ENCODE measurements at regions not wholly inside any gene's neighbourhood (a gene's known extent, or its start where the extent isn't known, plus 50 kb on each side); places are given as distances from the start of the nearest gene placed in this dataset.

DNA sequence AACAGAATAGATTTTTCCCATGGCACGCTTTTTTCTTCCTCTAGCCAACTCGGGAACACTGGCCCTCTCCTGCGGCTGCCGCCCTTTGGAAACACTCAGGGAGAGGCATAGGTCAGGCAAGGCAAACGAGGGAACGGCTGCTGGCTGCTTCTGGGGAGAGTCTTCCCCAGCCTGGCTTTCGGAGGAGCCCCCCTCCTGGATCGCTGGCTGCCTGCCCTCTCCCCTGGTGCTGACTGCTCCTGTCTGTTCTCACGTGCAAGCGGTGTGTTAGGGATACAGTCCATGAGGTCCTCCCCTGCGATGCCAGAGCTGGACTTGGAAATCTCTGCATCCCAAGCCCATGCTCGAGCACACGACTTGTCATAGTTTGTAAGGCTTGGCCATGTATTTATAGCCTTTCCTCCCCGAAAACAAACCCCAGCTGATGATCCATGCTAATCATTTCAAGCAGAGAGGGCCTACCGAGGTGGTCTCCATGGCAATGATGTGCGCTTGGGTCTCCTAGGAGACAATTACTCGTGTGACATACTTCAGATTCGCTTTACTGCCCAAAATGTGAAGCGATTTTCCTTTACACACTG is 315.6 kb upstream of the ATP10A start:
- DNase-seq = no peak

GRCh38 chr15:26177816-26178215 is 314.7 kb upstream of the ATP10A start:
- DNase-seq = no peak

GRCh38 chr15:26176831-26177230 is 313.7 kb upstream of the ATP10A start:
- DNase-seq = no peak

- no peak for DNase-seq
Observed at GRCh38 chr15:26171266-26171665, 308.1 kb upstream of the ATP10A start.

GRCh38 chr15:26166429-26166828 is 303.3 kb upstream of the ATP10A start:
- no peak for DNase-seq

- DNase-seq = no peak
Observed at GRCh38 chr15:26165546-26165945, 302.4 kb upstream of the ATP10A start.

- no peak for DNase-seq
Observed at GRCh38 chr15:26160343-26160742, 297.2 kb upstream of the ATP10A start.

DNA sequence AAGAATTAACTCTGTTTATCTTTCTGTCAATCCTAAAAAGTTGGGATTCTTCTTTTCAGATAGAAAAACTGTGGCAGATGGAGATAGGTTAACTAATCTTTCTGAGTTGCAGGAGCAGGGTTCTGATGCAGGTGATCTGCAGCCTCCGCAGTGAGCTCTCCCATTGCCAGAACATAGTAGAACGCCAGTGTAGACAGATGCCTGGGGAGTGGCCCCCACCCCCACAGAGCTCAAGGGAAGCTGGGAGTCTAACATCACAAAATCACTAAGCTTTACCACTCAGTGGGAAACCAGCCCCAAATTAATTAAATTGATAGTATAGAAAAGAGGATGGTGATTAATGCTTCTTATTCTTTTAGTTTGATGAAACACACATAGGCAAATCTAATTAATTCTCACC is 295.0 kb upstream of the ATP10A start:
- DNase-seq = no peak

DNA sequence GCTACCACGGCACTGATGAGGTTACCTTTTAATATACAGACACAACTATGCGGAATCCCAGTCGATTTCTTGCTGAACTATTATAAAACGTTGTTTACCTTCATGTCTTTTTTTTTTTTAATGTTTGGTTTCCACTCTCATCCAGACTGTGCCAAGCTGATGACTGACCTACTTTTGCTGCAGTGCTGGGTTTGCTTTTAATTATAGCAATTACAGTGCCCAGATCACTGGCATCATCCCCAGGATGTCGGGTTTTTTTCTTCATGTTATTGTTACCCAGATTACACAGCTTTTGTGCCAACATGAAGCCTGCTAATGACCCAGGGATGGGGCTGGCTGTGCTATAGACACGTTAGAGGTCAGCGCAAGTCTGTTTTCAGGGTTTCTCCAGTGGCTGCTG is 294.0 kb upstream of the ATP10A start:
- DNase-seq = no peak

DNA sequence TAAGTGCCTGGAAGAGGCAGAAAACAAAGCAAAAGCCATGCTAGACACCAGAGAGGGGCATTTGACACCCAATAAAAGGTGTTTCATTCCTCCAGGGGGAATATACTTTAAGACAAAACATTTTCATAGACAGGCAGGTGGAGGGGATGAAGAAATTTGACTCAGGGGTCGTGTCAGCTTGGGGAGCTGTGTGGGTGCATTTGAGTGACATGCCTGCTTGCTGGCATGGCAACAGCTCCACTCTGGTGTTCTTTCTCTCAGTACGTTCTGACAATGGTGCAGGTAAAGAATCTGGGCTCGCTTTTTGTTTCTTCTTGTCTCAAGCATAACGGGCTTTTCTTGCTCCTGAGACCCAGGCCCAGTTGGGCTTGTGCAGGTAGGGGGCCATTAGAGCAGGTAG is 292.9 kb upstream of the ATP10A start:
- no peak for DNase-seq

DNA sequence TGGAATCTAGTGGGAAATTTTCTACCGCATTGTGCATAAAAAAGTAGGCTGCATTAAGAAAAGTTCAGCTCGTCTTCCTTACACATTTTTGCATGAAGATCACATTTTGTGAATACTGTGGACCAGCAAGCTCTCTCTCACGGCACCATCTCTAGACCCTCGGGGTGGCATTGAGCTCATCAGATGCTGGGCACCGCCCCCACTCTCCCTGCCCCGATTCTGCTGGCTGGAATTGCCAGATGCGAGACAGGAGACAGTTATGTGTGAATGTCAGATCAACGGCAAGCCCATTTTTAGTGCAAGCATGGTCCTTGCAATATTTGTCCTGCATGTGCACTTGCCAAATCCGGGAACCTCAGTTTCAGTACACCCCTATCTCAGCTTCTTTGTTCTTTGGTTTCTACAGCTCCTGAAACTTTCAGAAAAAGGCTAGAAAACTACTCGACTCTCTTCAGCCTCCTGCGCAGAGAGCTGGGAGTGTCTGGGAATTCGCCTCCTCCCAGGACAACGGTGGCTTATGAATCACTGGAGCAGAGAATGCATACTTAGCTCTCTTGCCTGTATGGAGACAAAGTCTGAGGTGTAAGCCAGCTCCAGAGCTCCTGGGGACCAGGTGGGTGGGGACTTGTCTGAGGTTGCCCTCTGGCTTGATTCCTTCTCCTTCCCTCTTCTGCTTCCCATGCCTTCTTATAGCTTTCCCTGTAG is 285.2 kb upstream of the ATP10A start:
- no peak for DNase-seq

DNA sequence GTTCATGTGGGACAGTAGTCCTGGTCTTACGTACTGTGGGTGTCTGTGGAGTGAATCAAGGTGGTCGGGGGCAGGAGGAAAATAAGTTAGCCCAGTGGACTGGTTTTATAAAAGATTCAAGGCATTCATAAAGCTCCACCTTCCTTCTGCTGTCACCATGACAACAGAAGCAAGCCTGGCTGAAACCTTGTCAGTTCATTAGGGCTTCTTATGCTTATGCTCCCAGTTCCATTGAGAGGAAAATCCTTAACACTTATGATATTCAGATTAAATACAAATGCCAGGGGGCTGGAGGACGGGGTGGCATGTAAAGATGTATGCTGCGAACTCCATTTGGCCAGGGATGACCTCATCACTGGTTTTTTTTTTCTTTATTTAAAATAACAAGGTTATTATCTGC is 283.1 kb upstream of the ATP10A start:
- no peak for DNase-seq

- DNase-seq = no peak
Observed at GRCh38 chr15:26145796-26146195, 282.7 kb upstream of the ATP10A start.

- DNase-seq = no peak
Observed at GRCh38 chr15:26144836-26145235, 281.7 kb upstream of the ATP10A start.

- DNase-seq = no peak
Observed at GRCh38 chr15:26143221-26143620, 280.1 kb upstream of the ATP10A start.

GRCh38 chr15:26134812-26135211 is 271.7 kb upstream of the ATP10A start:
- no peak for DNase-seq

GRCh38 chr15:26134152-26134551 is 271.0 kb upstream of the ATP10A start:
- no peak for DNase-seq

- no peak for DNase-seq
Observed at GRCh38 chr15:26132811-26133210, 269.7 kb upstream of the ATP10A start.

DNA sequence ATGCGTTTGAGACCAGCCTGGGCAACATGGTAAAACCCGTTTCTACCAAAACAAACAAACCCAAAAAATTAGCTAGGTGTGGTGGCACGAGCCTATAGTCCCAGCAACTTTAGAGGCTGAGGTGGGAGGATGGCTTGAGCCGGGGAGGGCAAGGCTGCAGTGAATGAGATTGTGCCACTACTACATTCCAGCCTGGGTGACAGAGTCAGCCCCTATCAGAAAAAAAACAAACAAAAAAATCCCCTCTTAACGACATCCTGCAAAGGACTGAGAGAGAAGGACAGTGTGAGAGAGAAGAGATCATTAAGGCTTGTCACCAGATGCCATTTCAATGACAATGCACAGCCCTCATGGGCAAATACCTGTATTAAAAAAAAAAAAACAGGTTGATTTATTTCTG is 266.7 kb upstream of the ATP10A start:
- no peak for DNase-seq

DNA sequence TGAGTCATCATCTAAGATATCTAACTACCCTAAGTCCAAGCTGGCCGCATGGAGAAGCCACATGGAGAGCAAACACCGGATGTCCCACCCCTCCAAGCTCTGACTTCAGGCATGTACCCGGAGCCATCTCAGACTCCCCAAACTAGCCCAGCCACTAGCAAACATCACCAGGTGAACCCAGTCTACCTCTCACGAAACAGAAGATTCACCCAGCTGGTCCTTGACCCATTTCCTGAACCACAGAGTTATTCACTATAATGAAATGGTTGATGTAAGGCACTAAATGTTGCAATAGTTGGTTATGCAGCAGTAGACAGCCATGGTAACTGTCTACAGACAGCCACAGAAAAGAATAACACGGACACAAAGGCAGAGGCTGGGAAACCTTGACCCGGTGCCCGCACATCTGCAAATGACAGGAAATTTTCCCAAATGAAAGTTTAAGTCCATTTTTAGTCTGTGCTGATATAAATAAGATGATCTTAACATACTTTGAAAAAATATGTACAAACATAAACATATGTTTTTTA is 265.5 kb upstream of the ATP10A start:
- DNase-seq = no peak

GRCh38 chr15:26126819-26127387 is 263.8 kb upstream of the ATP10A start:
- no peak for DNase-seq

DNA sequence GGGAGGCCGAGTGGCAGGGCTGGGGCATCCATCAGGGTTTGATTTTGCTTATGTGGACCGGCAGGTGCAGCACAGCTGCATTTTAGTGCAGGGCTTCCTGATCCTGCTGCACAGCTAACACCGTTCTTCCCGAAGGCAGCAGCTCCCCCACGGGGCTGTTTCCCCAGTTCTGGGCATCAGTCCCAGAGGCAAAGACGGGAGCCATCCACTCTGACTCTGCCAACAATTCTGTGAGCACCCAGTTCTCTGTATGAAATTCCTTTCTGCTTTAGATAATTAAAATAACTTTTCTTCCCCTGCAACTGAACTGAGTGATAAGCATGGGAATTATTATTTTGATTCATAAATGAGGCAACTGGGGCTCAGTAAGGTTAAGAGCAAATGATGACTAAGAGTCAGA is 262.9 kb upstream of the ATP10A start:
- no peak for DNase-seq

DNA sequence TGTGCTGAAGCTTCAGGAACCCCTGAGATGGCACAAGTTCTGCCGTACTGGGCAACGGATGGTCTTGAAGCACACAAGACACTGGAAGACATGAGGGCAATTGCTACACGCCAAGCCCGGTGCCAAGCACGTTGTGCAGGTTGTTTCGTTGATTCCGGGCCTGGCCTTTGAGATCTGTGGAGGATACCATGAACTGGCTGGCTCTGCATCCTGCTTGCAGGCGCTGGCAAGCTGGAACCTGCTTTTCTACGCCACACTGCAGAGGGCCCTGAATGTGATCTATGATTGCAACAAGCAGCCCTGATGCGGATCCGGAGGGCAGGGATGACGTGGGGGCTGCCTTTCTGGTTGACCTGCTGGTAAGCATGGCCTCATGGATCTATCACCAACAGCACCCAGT is 262.5 kb upstream of the ATP10A start:
- DNase-seq = no peak

- no peak for DNase-seq
Observed at GRCh38 chr15:26119322-26119721, 256.2 kb upstream of the ATP10A start.

Data from activated CD4-positive, alpha-beta T cell treated with anti-CD3 and anti-CD28 coated beads, Interleukin-2, Interleukin-6, amounts not matched to agents 100 ng/mL and 50 ng/mL, durations not matched to agents 16 hours and 8 hours (primary cell).